ENCODE measurements at regions not wholly inside any gene's neighbourhood (a gene's known extent, or its start where the extent isn't known, plus 50 kb on each side); places are given as distances from the start of the nearest gene placed in this dataset.
"Not testable (repeated sequence)": the region's sequence is repeated elsewhere in the genome, so short reads cannot be mapped to it uniquely, and the experiment has no call there.

DNA sequence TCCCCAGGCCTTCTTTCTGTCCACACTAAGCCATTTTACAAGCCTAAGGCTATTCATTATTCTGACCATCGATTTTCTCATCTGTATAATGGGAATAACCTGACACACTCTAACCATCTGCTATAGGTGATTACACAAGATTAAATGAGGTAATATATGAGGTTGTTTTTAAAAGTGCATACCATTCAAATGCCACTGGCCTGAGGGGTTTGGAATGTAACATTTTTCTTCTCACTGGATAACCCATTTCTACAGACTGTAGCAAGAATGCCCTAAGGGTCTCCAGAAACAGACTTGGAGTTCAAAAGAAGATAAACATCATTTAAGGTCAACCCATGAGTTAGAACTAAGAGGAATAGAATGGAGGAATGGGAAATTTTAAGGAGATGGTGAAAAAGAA is 111.7 kb upstream of the SETBP1 start:
- TF ChIP-seq, protein P1, sequence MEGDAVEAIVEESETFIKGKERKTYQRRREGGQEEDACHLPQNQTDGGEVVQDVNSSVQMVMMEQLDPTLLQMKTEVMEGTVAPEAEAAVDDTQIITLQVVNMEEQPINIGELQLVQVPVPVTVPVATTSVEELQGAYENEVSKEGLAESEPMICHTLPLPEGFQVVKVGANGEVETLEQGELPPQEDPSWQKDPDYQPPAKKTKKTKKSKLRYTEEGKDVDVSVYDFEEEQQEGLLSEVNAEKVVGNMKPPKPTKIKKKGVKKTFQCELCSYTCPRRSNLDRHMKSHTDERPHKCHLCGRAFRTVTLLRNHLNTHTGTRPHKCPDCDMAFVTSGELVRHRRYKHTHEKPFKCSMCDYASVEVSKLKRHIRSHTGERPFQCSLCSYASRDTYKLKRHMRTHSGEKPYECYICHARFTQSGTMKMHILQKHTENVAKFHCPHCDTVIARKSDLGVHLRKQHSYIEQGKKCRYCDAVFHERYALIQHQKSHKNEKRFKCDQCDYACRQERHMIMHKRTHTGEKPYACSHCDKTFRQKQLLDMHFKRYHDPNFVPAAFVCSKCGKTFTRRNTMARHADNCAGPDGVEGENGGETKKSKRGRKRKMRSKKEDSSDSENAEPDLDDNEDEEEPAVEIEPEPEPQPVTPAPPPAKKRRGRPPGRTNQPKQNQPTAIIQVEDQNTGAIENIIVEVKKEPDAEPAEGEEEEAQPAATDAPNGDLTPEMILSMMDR (IDR thresholded peaks at IDR 0.05), result no peak
- no peaks in the 10 kb centered on the region for H3K9me3 ChIP-seq (ENCODE audit: control insufficient read depth, low read length)
- no peaks in the 10 kb centered on the region for H3K36me3 ChIP-seq (ENCODE audit: control insufficient read depth, insufficient read depth, low read length)
- no peaks in the 10 kb centered on the region for H3K27me3 ChIP-seq (ENCODE audit: control insufficient read depth, insufficient read depth, low read length)
- H3K4me1 ChIP-seq, result no peaks in the 10 kb centered on the region
- no peaks in the 10 kb centered on the region for H3K79me2 ChIP-seq
- H3K27ac ChIP-seq, result no peak overlapping the region
- H3K4me2 ChIP-seq (ENCODE audit: low read length), result no peak overlapping the region
- H3K4me3 ChIP-seq (ENCODE audit: low read depth, low read length), result no peak overlapping the region
- no peak overlapping the region for H3K9ac ChIP-seq
- no peak overlapping the region for H2AFZ ChIP-seq

DNA sequence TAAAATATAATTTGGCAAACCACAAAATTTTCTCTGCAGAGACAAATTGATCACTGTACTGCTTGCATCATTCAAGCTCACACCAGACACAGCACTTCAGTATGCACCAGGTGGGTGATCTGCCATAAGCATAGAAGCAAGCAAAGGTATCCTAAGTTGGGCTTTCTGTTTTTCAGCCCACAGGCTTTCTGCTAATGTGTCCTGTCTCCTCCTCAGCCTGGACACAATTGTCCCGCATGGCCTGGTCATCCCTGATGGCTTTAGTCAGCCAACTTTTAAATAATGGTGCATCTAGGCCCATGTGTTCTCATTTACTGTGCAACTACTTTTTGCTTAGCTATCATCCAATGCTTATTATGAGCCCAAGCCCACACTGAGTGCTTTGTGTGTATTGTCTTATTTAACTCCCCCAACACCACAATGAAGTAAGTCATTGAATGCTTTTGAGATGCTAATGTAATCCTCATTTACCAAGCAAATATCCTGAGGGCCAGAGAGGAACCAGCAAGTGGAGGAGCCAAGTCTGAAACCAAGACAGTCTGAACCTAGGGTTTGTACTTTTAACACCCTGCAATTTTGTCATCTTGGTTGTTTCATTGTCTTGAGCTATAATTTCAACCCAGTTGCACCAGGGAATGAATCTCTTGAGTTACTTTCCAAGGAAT is 111.2 kb upstream of the SETBP1 start:
- TF ChIP-seq, protein P1 (IDR thresholded peaks at IDR 0.05), result no peak
- H3K4me3 ChIP-seq (ENCODE audit: low read depth, low read length), result no peak overlapping the region

DNA sequence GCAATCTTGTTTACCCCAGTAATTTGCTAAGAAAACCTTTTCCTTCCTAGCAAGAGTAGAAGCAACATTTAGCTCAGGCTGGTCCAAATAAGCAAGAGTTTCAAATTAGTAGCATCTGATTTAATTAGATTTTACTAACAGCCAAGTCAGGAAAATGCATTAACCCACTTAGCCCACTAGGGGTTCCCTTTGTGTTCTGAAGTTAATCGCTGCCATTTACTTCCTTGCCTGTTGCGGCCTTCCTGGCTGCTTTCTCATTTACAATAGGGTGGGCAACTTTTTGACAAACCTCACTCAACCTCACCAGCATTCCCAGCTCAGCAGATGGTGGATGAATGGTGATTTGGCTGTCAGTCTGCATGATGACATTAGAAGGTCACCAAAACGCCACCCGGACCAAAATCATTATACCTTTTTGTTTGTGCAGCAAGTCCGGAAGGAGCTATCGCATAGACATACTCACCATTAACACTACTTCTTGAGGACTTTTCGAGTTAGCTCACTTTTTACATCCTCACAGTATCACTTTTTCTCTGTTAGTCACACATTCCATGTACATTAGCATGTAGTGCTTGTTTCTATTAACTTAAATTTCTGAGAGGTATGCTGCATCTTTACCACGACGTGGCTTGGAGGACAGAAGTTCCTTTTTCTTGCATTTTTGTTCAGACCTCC is 101.5 kb upstream of the SETBP1 start:
- Histone ChIP-seq H3K4me2 (ENCODE audit: low read length) (no peak overlapping the region), H3K4me1 (no peaks in the 10 kb centered on the region), H3K36me3 (ENCODE audit: control insufficient read depth, insufficient read depth, low read length) (no peaks in the 10 kb centered on the region), H3K27ac (no peak overlapping the region), H3K9me3 (ENCODE audit: control insufficient read depth, low read length) (no peaks in the 10 kb centered on the region), H3K79me2 (no peaks in the 10 kb centered on the region), H3K9ac (no peak overlapping the region), H2AFZ (no peak overlapping the region), H3K27me3 (ENCODE audit: control insufficient read depth, insufficient read depth, low read length) (no peaks in the 10 kb centered on the region), H3K4me3 (ENCODE audit: low read depth, low read length) (no peak overlapping the region)
- TF ChIP-seq, protein P1 (IDR thresholded peaks at IDR 0.05), result peak; percentile 45

More for the DNA sequence above, 111.2 kb upstream of the SETBP1 start:
- H3K4me2 ChIP-seq (ENCODE audit: low read length), result no peak overlapping the region
- no peaks in the 10 kb centered on the region for H3K9me3 ChIP-seq (ENCODE audit: control insufficient read depth, low read length)
- H3K79me2 ChIP-seq, result no peaks in the 10 kb centered on the region
- no peak overlapping the region for H2AFZ ChIP-seq
- no peaks in the 10 kb centered on the region for H3K27me3 ChIP-seq (ENCODE audit: control insufficient read depth, insufficient read depth, low read length)
- no peak overlapping the region for H3K9ac ChIP-seq
- H3K27ac ChIP-seq, result no peak overlapping the region
- no peaks in the 10 kb centered on the region for H3K4me1 ChIP-seq
- H3K36me3 ChIP-seq (ENCODE audit: control insufficient read depth, insufficient read depth, low read length), result no peaks in the 10 kb centered on the region

DNA sequence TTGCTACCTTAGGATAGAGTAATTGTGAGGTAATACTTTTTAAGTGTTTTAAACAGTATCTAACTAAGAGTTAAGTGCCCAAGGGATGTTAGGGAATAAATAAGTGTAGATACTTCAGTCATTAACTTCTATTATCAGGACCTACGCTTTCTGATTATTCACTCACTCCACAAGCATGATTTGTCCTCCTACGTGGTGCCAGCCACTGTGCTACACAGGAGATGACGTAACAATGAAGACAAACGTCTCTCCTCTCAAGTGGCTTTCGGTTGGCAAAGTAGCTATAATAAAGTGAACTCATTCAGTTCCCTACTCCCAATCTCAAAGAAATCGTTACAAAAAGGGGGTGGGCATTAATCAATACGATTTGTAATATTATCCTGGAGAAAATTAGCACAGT is 100.9 kb upstream of the SETBP1 start:
- H3K9me3 ChIP-seq (ENCODE audit: control insufficient read depth, low read length), result no peaks in the 10 kb centered on the region
- H3K4me2 ChIP-seq (ENCODE audit: low read length), result no peak overlapping the region
- TF ChIP-seq, protein P1 (IDR thresholded peaks at IDR 0.05), result no peak
- no peaks in the 10 kb centered on the region for H3K27me3 ChIP-seq (ENCODE audit: control insufficient read depth, insufficient read depth, low read length)
- no peaks in the 10 kb centered on the region for H3K4me1 ChIP-seq
- no peak overlapping the region for H3K4me3 ChIP-seq (ENCODE audit: low read depth, low read length)
- H3K79me2 ChIP-seq, result no peaks in the 10 kb centered on the region
- H3K9ac ChIP-seq, result no peak overlapping the region
- H3K36me3 ChIP-seq (ENCODE audit: control insufficient read depth, insufficient read depth, low read length), result no peaks in the 10 kb centered on the region
- H3K27ac ChIP-seq, result no peak overlapping the region
- H2AFZ ChIP-seq, result no peak overlapping the region

DNA sequence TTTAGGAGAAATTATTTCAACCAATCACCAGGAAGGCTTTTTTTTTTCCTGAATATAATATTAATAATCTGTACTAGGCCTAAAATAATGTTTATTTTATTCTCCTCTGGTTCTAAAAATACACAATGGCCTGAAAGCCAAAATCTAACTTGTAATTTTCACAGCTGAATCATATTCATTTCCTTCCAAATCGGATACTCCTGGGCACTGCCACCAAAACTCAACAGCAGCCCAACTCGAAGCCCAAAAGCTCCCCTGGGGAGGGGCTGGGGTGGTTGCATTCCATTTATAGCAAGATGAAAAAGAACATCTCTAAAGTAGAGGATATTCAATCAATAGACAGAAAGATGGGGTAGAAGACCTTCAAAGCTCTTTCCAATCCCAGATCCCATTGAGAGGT is 100.5 kb upstream of the SETBP1 start:
- TF ChIP-seq, protein P1 (IDR thresholded peaks at IDR 0.05), result no peak
- Histone ChIP-seq H3K4me2 (ENCODE audit: low read length) (no peak overlapping the region), H3K27ac (no peak overlapping the region)

DNA sequence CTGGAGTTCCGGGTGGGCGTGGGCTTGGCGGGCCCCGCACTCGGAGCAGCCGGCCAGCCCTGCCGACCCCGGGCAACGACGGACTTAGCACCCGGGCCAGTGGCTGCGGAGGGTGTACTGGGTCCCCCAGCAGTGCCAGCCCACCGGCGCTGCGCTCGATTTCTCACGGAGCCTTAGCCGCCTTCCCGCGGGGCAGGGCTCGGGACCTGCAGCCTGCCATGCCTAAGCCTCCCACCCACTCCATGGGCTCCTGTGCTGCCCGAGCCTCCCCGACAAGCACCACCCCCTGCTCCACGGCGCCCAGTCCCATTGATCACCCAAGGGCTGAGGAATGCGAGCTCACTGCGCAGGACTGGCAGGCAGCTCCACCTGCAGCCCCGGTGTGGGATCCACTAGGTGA is 99.9 kb upstream of the SETBP1 start:
- not testable (repeated sequence) for H3K9ac ChIP-seq; H3K27me3 ChIP-seq (ENCODE audit: control insufficient read depth, insufficient read depth, low read length); H3K4me1 ChIP-seq; H3K36me3 ChIP-seq (ENCODE audit: control insufficient read depth, insufficient read depth, low read length); H3K4me2 ChIP-seq (ENCODE audit: low read length); H3K9me3 ChIP-seq (ENCODE audit: control insufficient read depth, low read length); H2AFZ ChIP-seq; H3K4me3 ChIP-seq (ENCODE audit: low read depth, low read length); H3K79me2 ChIP-seq; H3K27ac ChIP-seq

More for the DNA sequence above, 100.5 kb upstream of the SETBP1 start:
- no peaks in the 10 kb centered on the region for H3K79me2 ChIP-seq
- no peak overlapping the region for H3K9ac ChIP-seq
- no peaks in the 10 kb centered on the region for H3K27me3 ChIP-seq (ENCODE audit: control insufficient read depth, insufficient read depth, low read length)
- no peaks in the 10 kb centered on the region for H3K9me3 ChIP-seq (ENCODE audit: control insufficient read depth, low read length)
- H3K36me3 ChIP-seq (ENCODE audit: control insufficient read depth, insufficient read depth, low read length), result no peaks in the 10 kb centered on the region
- no peak overlapping the region for H2AFZ ChIP-seq
- H3K4me1 ChIP-seq, result no peaks in the 10 kb centered on the region
- no peak overlapping the region for H3K4me3 ChIP-seq (ENCODE audit: low read depth, low read length)
